Erythroblast (primary cell): ENCODE measurements at regions not wholly inside any gene's neighbourhood (a gene's known extent, or its start where the extent isn't known, plus 50 kb on each side); places are given as distances from the start of the nearest gene placed in this dataset.

Experiments
- GATA1 ChIP-seq: IDR thresholded peaks from 2 replicates; pipeline ENCODE4 v1.6.1; 2011; ENCODE audit warnings: low read depth, mild to moderate bottlenecking, control low read depth, low read length, moderate library complexity
- POLR2A ChIP-seq: IDR thresholded peaks from 2 replicates; pipeline ENCODE4 v1.6.1; 2011; ENCODE audit warnings: mild to moderate bottlenecking, low read length

GRCh38 chr7:46024263-46024916, 103.3 kb upstream of the IGFBP3 start:
- TF ChIP-seq POLR2A = no peak
- no peak for TF ChIP-seq GATA1
